ENCODE measurements at regions not wholly inside any gene's neighbourhood (a gene's known extent, or its start where the extent isn't known, plus 50 kb on each side); places are given as distances from the start of the nearest gene placed in this dataset.

- Histone ChIP-seq H3K4me3 (ENCODE audit: low read length) (no peak overlapping the region), H3K9me3 (ENCODE audit: low read length) (no peaks in the 10 kb centered on the region), H3K27me3 (ENCODE audit: insufficient read depth, low read length) (no peaks in the 10 kb centered on the region), H2AFZ (ENCODE audit: low read depth, low read length) (no peak overlapping the region), H3K36me3 (ENCODE audit: insufficient read depth, low read length) (no peaks in the 10 kb centered on the region), H3K4me1 (ENCODE audit: insufficient read depth, low read length) (no peaks in the 10 kb centered on the region)
Observed at GRCh38 chr16:6113749-6114148, 1016.2 kb upstream of the EEF2KMT start.

DNA sequence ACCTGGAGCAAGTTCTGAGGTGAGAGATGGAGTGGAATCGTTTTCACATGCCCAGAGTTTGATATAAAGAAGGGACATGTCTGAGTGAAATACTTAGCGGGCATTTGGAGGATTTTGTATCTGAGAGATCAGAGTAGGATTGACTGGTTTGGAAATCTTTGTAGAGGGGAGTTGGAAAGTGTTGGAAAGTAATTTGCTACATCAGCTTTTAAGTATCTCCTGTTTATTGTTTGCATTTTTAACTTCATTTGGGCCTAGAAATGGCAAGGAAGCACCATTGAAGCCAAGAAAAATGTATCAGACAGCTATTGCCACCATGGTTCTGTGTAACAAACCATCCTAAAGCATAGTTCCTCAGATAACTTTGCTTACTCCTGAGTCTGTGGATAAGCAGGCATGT, 1015.1 kb upstream of the EEF2KMT start:
- H3K27me3 ChIP-seq (ENCODE audit: insufficient read depth, low read length) = no peaks in the 10 kb centered on the region
- no peaks in the 10 kb centered on the region for H3K36me3 ChIP-seq (ENCODE audit: insufficient read depth, low read length)
- no peaks in the 10 kb centered on the region for H3K9me3 ChIP-seq (ENCODE audit: low read length)
- H3K4me3 ChIP-seq (ENCODE audit: low read length) = no peak overlapping the region
- H3K4me1 ChIP-seq (ENCODE audit: insufficient read depth, low read length) = no peaks in the 10 kb centered on the region
- H2AFZ ChIP-seq (ENCODE audit: low read depth, low read length) = no peak overlapping the region

DNA sequence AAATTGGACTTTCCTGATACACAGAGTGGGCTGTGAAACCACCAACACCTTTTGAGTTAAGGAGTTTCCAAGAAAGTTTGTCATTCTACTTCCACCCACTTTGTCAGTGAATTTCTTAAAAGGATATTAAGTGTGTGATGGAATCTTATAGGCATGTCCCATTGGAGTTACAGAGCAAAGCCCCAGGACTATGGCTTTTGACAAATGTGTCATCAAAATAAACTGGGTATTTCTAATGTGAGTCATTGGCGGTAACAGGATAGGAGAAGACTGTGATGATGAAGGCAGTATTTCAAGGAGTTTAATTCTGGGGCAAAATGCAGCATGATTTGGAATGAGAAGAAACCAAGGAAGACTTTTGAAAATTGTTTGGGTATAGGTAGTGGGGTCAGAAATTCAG, 1013.8 kb upstream of the EEF2KMT start:
- Histone ChIP-seq H3K9me3 (ENCODE audit: low read length) (no peaks in the 10 kb centered on the region), H2AFZ (ENCODE audit: low read depth, low read length) (no peak overlapping the region), H3K27me3 (ENCODE audit: insufficient read depth, low read length) (no peaks in the 10 kb centered on the region), H3K4me3 (ENCODE audit: low read length) (no peak overlapping the region), H3K4me1 (ENCODE audit: insufficient read depth, low read length) (no peaks in the 10 kb centered on the region), H3K36me3 (ENCODE audit: insufficient read depth, low read length) (no peaks in the 10 kb centered on the region)

GRCh38 chr16:6110346-6110745, 1012.8 kb upstream of the EEF2KMT start:
- no peaks in the 10 kb centered on the region for H3K27me3 ChIP-seq (ENCODE audit: insufficient read depth, low read length)
- H2AFZ ChIP-seq (ENCODE audit: low read depth, low read length) = no peak overlapping the region
- H3K4me3 ChIP-seq (ENCODE audit: low read length) = no peak overlapping the region
- no peaks in the 10 kb centered on the region for H3K4me1 ChIP-seq (ENCODE audit: insufficient read depth, low read length)
- H3K36me3 ChIP-seq (ENCODE audit: insufficient read depth, low read length) = no peaks in the 10 kb centered on the region
- H3K9me3 ChIP-seq (ENCODE audit: low read length) = no peaks in the 10 kb centered on the region

- Histone ChIP-seq H3K4me3 (ENCODE audit: low read length) (no peak overlapping the region), H3K9me3 (ENCODE audit: low read length) (no peaks in the 10 kb centered on the region), H3K27me3 (ENCODE audit: insufficient read depth, low read length) (no peaks in the 10 kb centered on the region), H2AFZ (ENCODE audit: low read depth, low read length) (no peak overlapping the region), H3K36me3 (ENCODE audit: insufficient read depth, low read length) (no peaks in the 10 kb centered on the region), H3K4me1 (ENCODE audit: insufficient read depth, low read length) (no peaks in the 10 kb centered on the region)
Observed at GRCh38 chr16:6106061-6106460, 1008.5 kb upstream of the EEF2KMT start.

DNA sequence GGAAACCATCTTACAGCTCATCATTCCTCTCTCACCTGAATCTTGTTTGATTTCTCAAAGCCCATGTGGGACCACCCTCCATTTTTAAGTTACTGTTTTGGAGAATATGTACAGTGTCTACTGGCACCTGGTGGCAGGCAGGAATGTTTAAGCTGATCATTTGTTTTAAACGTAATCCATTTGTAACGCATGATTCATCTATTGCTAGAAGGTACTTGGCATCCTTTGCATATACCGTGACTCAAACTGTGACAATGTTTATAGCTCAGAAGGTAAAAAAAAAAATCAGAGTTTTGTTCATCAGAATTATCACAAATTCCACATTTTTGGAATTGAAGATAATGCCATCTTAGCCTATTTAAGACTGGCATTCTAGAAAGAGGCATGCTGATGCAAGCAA, 1007.5 kb upstream of the EEF2KMT start:
- H3K4me3 ChIP-seq (ENCODE audit: low read length) = no peak overlapping the region

GRCh38 chr16:6104428-6104827, 1006.8 kb upstream of the EEF2KMT start:
- H3K27me3 ChIP-seq (ENCODE audit: insufficient read depth, low read length) = no peaks in the 10 kb centered on the region
- no peaks in the 10 kb centered on the region for H3K36me3 ChIP-seq (ENCODE audit: insufficient read depth, low read length)
- no peaks in the 10 kb centered on the region for H3K9me3 ChIP-seq (ENCODE audit: low read length)
- H2AFZ ChIP-seq (ENCODE audit: low read depth, low read length) = no peak overlapping the region
- H3K4me3 ChIP-seq (ENCODE audit: low read length) = no peak overlapping the region
- no peaks in the 10 kb centered on the region for H3K4me1 ChIP-seq (ENCODE audit: insufficient read depth, low read length)

More for the DNA sequence above, 1007.5 kb upstream of the EEF2KMT start:
- no peaks in the 10 kb centered on the region for H3K9me3 ChIP-seq (ENCODE audit: low read length)
- no peaks in the 10 kb centered on the region for H3K27me3 ChIP-seq (ENCODE audit: insufficient read depth, low read length)
- no peaks in the 10 kb centered on the region for H3K4me1 ChIP-seq (ENCODE audit: insufficient read depth, low read length)
- H3K36me3 ChIP-seq (ENCODE audit: insufficient read depth, low read length) = no peaks in the 10 kb centered on the region
- H2AFZ ChIP-seq (ENCODE audit: low read depth, low read length) = no peak overlapping the region

DNA sequence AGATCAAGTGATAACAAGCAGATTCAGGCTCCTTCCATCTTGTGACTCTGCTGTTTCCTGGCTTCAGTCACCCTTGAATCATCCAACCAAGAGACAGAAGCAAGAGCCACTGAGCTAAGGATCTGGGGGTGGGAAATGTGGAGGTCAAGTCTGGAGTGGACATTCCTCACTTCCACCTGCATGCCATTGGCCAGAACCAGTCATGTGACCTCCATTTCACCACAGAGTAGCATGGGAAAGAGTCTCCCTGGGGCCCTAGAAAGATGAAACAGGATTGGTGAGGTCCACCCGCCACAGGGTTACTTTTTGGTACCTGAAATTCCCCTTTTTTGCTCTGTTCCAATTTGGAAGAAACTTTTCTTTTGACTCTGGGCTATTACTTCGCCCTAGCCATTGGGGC, 1006.0 kb upstream of the EEF2KMT start:
- H3K4me1 ChIP-seq (ENCODE audit: insufficient read depth, low read length) = no peaks in the 10 kb centered on the region
- H2AFZ ChIP-seq (ENCODE audit: low read depth, low read length) = no peak overlapping the region
- no peaks in the 10 kb centered on the region for H3K36me3 ChIP-seq (ENCODE audit: insufficient read depth, low read length)
- no peak overlapping the region for H3K4me3 ChIP-seq (ENCODE audit: low read length)
- H3K27me3 ChIP-seq (ENCODE audit: insufficient read depth, low read length) = no peaks in the 10 kb centered on the region
- no peaks in the 10 kb centered on the region for H3K9me3 ChIP-seq (ENCODE audit: low read length)

- Histone ChIP-seq H3K4me1 (ENCODE audit: insufficient read depth, low read length) (no peaks in the 10 kb centered on the region), H3K4me3 (ENCODE audit: low read length) (no peak overlapping the region), H3K9me3 (ENCODE audit: low read length) (no peaks in the 10 kb centered on the region), H3K36me3 (ENCODE audit: insufficient read depth, low read length) (no peaks in the 10 kb centered on the region), H3K27me3 (ENCODE audit: insufficient read depth, low read length) (no peaks in the 10 kb centered on the region), H2AFZ (ENCODE audit: low read depth, low read length) (no peak overlapping the region)
Observed at GRCh38 chr16:6099102-6099501, 1001.5 kb upstream of the EEF2KMT start.

DNA sequence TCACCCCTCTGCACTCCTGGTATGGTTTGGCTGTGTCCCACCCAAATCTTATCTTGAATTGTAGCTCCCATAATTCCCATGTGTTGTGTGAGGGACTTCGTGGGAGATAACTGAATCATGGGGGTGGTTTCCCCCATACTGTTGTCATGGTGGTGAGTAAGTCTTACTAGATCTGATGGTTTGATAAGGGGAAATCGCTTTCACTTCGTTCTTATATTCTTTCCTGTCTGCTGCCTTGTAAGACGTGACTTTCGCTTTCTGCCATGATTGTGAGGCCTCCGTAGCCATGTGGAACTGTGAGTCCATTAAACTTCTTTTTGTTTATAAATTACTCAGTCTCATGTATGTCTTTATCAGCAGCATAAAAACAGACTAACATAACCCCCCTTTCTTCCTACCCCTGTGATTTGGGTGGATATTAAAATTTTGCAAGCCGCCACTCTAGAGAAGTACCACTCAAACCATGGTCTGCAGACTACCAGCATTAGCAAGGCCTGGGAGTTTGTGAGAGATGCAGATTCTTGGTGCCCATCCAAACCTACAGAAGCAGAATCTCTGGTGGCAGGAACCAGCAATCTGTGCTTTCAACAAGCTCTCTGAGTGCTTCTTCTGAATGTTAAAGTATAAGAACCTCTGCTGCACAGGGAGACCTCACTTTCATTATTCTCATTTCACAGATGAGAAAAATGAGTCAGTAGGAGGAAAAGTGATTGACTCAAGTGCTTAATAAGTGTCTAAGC, 999.5 kb upstream of the EEF2KMT start:
- Histone ChIP-seq H3K4me3 (ENCODE audit: low read length) (no peak overlapping the region), H3K27me3 (ENCODE audit: insufficient read depth, low read length) (no peaks in the 10 kb centered on the region), H2AFZ (ENCODE audit: low read depth, low read length) (no peak overlapping the region), H3K4me1 (ENCODE audit: insufficient read depth, low read length) (no peaks in the 10 kb centered on the region), H3K36me3 (ENCODE audit: insufficient read depth, low read length) (no peaks in the 10 kb centered on the region), H3K9me3 (ENCODE audit: low read length) (no peaks in the 10 kb centered on the region)

DNA sequence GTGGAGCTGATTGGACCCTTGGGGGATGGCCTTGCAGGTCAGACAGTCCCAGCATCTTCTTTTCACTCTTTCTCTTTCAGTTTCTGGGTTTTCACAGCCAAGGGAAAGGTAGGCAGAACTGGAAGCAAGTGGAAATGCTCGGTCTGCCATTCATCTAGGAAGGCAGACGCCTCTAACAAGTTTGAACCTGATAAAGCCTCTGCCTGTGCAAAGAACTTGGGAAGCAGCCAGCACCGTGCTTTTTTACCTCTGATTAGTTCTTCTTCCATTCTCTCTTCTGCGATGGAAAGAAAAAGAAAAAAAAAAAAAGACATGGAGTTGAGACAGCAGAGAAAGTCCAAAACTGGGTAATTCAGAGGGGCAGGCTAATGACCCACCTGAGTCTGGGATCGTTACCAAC, 997.8 kb upstream of the EEF2KMT start:
- H3K36me3 ChIP-seq (ENCODE audit: insufficient read depth, low read length) = no peaks in the 10 kb centered on the region
- H3K27me3 ChIP-seq (ENCODE audit: insufficient read depth, low read length) = no peaks in the 10 kb centered on the region
- no peaks in the 10 kb centered on the region for H3K9me3 ChIP-seq (ENCODE audit: low read length)
- H3K4me3 ChIP-seq (ENCODE audit: low read length) = no peak overlapping the region
- H3K4me1 ChIP-seq (ENCODE audit: insufficient read depth, low read length) = no peaks in the 10 kb centered on the region
- H2AFZ ChIP-seq (ENCODE audit: low read depth, low read length) = no peak overlapping the region

DNA sequence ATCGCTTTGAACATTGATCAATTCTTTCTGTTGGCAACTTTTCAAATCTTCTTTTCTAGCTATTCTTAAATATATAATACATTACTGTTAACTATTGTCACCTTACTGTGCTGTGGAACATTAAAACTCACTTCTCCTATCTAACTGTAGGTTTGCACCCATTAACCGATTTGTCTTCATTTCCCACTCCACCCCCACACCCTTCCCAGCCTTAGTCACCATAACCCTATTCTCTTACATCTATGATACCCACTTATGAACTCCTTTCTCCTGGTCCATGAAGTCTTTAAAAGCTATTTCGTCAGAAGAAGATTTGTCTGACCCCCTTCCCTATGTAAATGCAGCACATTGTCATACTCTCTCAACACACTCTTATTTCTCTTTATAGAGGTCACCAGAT, 993.4 kb upstream of the EEF2KMT start:
- H3K36me3 ChIP-seq (ENCODE audit: insufficient read depth, low read length) = no peaks in the 10 kb centered on the region
- H3K27me3 ChIP-seq (ENCODE audit: insufficient read depth, low read length) = no peaks in the 10 kb centered on the region
- no peaks in the 10 kb centered on the region for H3K9me3 ChIP-seq (ENCODE audit: low read length)
- no peaks in the 10 kb centered on the region for H3K4me1 ChIP-seq (ENCODE audit: insufficient read depth, low read length)
- no peak overlapping the region for H2AFZ ChIP-seq (ENCODE audit: low read depth, low read length)
- H3K4me3 ChIP-seq (ENCODE audit: low read length) = no peak overlapping the region

DNA sequence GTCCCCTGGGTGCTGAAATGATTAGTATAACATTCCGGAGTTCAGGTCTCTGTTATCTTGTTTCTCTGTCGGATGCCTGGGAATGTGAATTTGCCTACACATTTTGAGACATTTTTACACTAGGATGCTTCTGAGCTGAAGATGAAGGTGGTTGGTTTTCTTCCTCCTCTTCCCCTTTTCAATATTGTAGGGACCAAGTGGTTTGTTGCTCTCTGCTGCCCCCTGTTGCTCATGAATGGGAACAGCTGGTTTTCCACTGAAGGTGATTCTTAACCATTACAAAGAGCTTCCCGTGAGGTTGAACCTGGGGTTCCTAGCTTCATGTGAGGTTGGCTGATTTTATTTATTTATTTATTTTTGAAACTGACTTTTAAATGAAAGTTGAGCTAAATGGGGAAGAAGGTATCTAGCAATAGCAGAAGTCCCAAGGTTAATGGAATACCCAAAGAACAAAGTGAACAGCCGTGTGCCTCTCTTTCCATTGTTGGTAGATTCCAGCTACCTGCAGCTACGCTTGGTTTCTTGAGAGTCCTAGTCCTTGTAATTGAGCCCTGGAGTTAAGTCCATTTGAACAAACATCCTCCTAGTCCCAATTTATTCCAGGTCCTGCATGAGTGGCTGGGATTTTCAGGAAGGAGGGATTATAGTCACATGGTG, 983.9 kb upstream of the EEF2KMT start:
- Histone ChIP-seq H3K27me3 (ENCODE audit: insufficient read depth, low read length) (no peaks in the 10 kb centered on the region), H3K9me3 (ENCODE audit: low read length) (no peaks in the 10 kb centered on the region), H3K36me3 (ENCODE audit: insufficient read depth, low read length) (no peaks in the 10 kb centered on the region), H3K4me1 (ENCODE audit: insufficient read depth, low read length) (no peaks in the 10 kb centered on the region), H3K4me3 (ENCODE audit: low read length) (no peak overlapping the region), H2AFZ (ENCODE audit: low read depth, low read length) (no peak overlapping the region)

DNA sequence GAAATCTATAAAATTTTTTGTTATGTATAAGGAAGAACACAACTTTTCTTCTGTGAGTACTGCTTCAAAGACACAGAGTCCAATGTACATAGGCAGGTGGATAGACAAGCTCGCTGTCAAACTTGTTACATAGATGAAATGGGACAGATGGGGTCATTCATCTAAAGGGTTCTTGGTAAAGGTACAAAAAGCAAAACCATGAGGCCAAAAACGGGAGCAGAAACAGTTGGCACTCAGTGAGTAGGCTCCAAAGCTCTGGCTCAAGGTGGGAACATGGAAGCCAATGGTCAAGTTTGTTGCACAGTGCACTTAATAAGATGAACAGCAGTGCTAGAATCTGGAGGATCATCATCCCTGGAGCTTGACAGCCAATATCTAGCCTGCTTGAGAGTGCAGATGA, 979.0 kb upstream of the EEF2KMT start:
- no peaks in the 10 kb centered on the region for H3K4me1 ChIP-seq (ENCODE audit: insufficient read depth, low read length)
- no peaks in the 10 kb centered on the region for H3K9me3 ChIP-seq (ENCODE audit: low read length)
- no peak overlapping the region for H3K4me3 ChIP-seq (ENCODE audit: low read length)
- H3K27me3 ChIP-seq (ENCODE audit: insufficient read depth, low read length) = no peaks in the 10 kb centered on the region
- H3K36me3 ChIP-seq (ENCODE audit: insufficient read depth, low read length) = no peaks in the 10 kb centered on the region
- no peak overlapping the region for H2AFZ ChIP-seq (ENCODE audit: low read depth, low read length)

Data from neuron (in vitro differentiated cells).